GM10266 (cell line): ENCODE measurements at regions not wholly inside any gene's neighbourhood (a gene's known extent, or its start where the extent isn't known, plus 50 kb on each side); places are given as distances from the start of the nearest gene placed in this dataset.
"Not testable (repeated sequence)": the region's sequence is repeated elsewhere in the genome, so short reads cannot be mapped to it uniquely, and the experiment has no call there.

Experiments used
- DNase-seq: peaks from one replicate; pipeline ENCODE4 v3.0.0; 2012; ENCODE audit errors: extremely low spot score
- CTCF ChIP-seq: IDR thresholded peaks from 2 replicates; pipeline ENCODE4 v1.5.1; 2012; ENCODE audit warnings: mild to moderate bottlenecking, low read depth; ENCODE audit not compliant: control insufficient read depth, insufficient read depth; ENCODE audit errors: missing control alignments

GRCh38 chr18:27520401-27520800 lies 335.3 kb upstream of the CHST9 start:
- no peak for TF ChIP-seq CTCF
- no peak for DNase-seq

- DNase-seq: not testable (repeated sequence)
Observed at GRCh38 chr18:27510036-27510633, 325.0 kb upstream of the CHST9 start.

GRCh38 chr18:27501671-27502070 lies 316.6 kb upstream of the CHST9 start:
- no peak for TF ChIP-seq CTCF
- DNase-seq: no peak

GRCh38 chr18:27500531-27500930 lies 315.4 kb upstream of the CHST9 start:
- TF ChIP-seq CTCF: no peak
- DNase-seq: no peak

- no peak for DNase-seq
- no peak for TF ChIP-seq CTCF
Observed at GRCh38 chr18:27497246-27497645, 312.1 kb upstream of the CHST9 start.

GRCh38 chr18:27493182-27493581 lies 308.1 kb upstream of the CHST9 start:
- TF ChIP-seq CTCF: no peak

GRCh38 chr18:27491772-27492171 lies 306.7 kb upstream of the CHST9 start:
- no peak for DNase-seq
- TF ChIP-seq CTCF: no peak

More at GRCh38 chr18:27493182-27493581, 308.1 kb upstream of the CHST9 start:
- no peak for DNase-seq

GRCh38 chr18:27483276-27483675 lies 298.2 kb upstream of the CHST9 start:
- no peak for DNase-seq
- no peak for TF ChIP-seq CTCF
